Lower leg skin (tissue), 4 donors: ENCODE measurements at regions not wholly inside any gene's neighbourhood (a gene's known extent, or its start where the extent isn't known, plus 50 kb on each side); places are given as distances from the start of the nearest gene placed in this dataset.

Experiments used
- DNase-seq, 2 donors: peaks; one replicate each; pipeline ENCODE4 v3.0.0-alpha.2; 2019; ENCODE audit warnings: low spot score in 2 of 2
- H3K4me3 ChIP-seq: fragments of 200-600 bp; sonication (generic); 2 replicates; pipeline ENCODE4 v1.5.1; 2017; ENCODE audit warnings: mild to moderate bottlenecking, low read depth; ENCODE audit not compliant: poor library complexity, severe bottlenecking
- CTCF ChIP-seq, 3 donors: fragments of 450-650 bp; IDR thresholded peaks; one replicate each; pipeline ENCODE4 v1.5.1; 2016; ENCODE audit warnings: antibody characterized with exemption in 3 of 3, mild to moderate bottlenecking in 3 of 3, moderate library complexity in 2 of 3
- POLR2A ChIP-seq, 2 donors: fragments of 450-650 bp; IDR thresholded peaks; one replicate each; pipeline ENCODE4 v1.6.1; 2016 to 2017; ENCODE audit warnings: antibody characterized with exemption in 2 of 2, mild to moderate bottlenecking in 1 of 2, moderate library complexity in 1 of 2
- WGBS, 2 donors: methylation state at CpG; one replicate each; pipeline ENCODE4 v1.1.5; 2018; 5-methylcytosine and 5-hydroxymethylcytosine counted together
- intact Hi-C: fragments of 100-400 bp; cut with DNase I; formaldehyde crosslinking; loops from one replicate; pipeline ENCODE4 v1.15.0; 2023; ENCODE audit warnings: low total_unique reads

- DNase-seq: no peak
- H3K4me3 ChIP-seq: no peak overlapping the region
- intact Hi-C loops: no loop called here
- no peak for TF ChIP-seq POLR2A (IDR thresholded peaks at IDR 0.05)
- 87 to 93% methylated on average over 3 of the region's 3 CpGs for WGBS, 2 donors
Observed at GRCh38 chr7:136140469-136140868, 163.3 kb upstream of the MTPN start.

- WGBS, 2 donors: 49 to 50% methylated on average over 6 of the region's 6 CpGs
- no peak for DNase-seq
- intact Hi-C loops: no loop called here
- no peak overlapping the region for H3K4me3 ChIP-seq
- TF ChIP-seq CTCF (IDR thresholded peaks at IDR 0.05): no peak
- TF ChIP-seq POLR2A (IDR thresholded peaks at IDR 0.05): no peak
Observed at GRCh38 chr7:136139417-136139816, 162.3 kb upstream of the MTPN start.

GRCh38 chr7:136138991-136139390, 161.8 kb upstream of the MTPN start:
- DNase-seq: no peak
- intact Hi-C loops: no loop called here
- TF ChIP-seq POLR2A (IDR thresholded peaks at IDR 0.05) (no peak), CTCF (IDR thresholded peaks at IDR 0.05) (no peak)
- 38% methylated on average over 3 of the region's 3 CpGs for WGBS, 2 donors
- H3K4me3 ChIP-seq: no peak overlapping the region

- no peak for TF ChIP-seq POLR2A (IDR thresholded peaks at IDR 0.05)
- TF ChIP-seq CTCF (IDR thresholded peaks at IDR 0.05): no peak
- no peak overlapping the region for H3K4me3 ChIP-seq
- 86 to 93% methylated on average over 6 of the region's 6 CpGs for WGBS, 2 donors
- intact Hi-C loops: no loop called here
- DNase-seq: no peak
Observed at GRCh38 chr7:136136906-136137454, 159.8 kb upstream of the MTPN start.

- TF ChIP-seq POLR2A (IDR thresholded peaks at IDR 0.05) (no peak), CTCF (IDR thresholded peaks at IDR 0.05) (no peak)
- H3K4me3 ChIP-seq: no peak overlapping the region
- intact Hi-C loops: no loop called here
- WGBS, 2 donors: 32 to 43% methylated on average over 3 of the region's 3 CpGs
- no peak for DNase-seq
Observed at GRCh38 chr7:136134503-136134902, 157.3 kb upstream of the MTPN start.

- intact Hi-C loops: no loop called here
- TF ChIP-seq CTCF (IDR thresholded peaks at IDR 0.05) (no peak), POLR2A (IDR thresholded peaks at IDR 0.05) (no peak)
- no peak for DNase-seq
- WGBS, 2 donors: 55 to 64% methylated on average over 3 of the region's 3 CpGs
- H3K4me3 ChIP-seq: no peak overlapping the region
Observed at GRCh38 chr7:136133551-136133950, 156.4 kb upstream of the MTPN start.
